Breast epithelium (tissue), 4 donors: ENCODE measurements at regions not wholly inside any gene's neighbourhood (a gene's known extent, or its start where the extent isn't known, plus 50 kb on each side); places are given as distances from the start of the nearest gene placed in this dataset.

ENCODE experiments used
- DNase-seq, 2 donors: peaks; one replicate each; pipeline ENCODE4 v3.0.0-alpha.2; 2019; ENCODE audit warnings: low spot score in 2 of 2
- H3K27ac ChIP-seq, 2 donors: fragments of 200-600 bp; sonication (generic) in 1 of 2; one replicate each; pipeline ENCODE4 v1.5.1; 2016 to 2019; ENCODE audit warnings: mild to moderate bottlenecking in 1 of 2
- H3K27me3 ChIP-seq, 2 donors: fragments of 200-600 bp; sonication (generic) in 1 of 2; one replicate each; pipeline versions ENCODE4 v1.5.1 to v1.6.0; 2017 to 2019; ENCODE audit warnings: control low read depth in 1 of 2, mild to moderate bottlenecking in 1 of 2
- H3K36me3 ChIP-seq: fragments of 200-600 bp; one replicate; pipeline ENCODE4 v1.5.1; 2019
- H3K4me1 ChIP-seq, 2 donors: fragments of 200-600 bp; sonication (generic); one replicate each; pipeline ENCODE4 v1.5.1; 2016 to 2019; ENCODE audit warnings: control low read depth in 1 of 2
- H3K4me3 ChIP-seq, 3 donors: fragments of 200-600 bp; sonication (generic); 1 replicate in 2 of 3; 2 replicates in 1 of 3; pipeline ENCODE4 v1.5.1; 2016 to 2019; ENCODE audit warnings: mild to moderate bottlenecking in 3 of 3, moderate library complexity in 2 of 3
- H3K9me3 ChIP-seq, 2 donors: fragments of 200-600 bp; sonication (generic) in 1 of 2; one replicate each; pipeline ENCODE4 v1.5.1; 2016 to 2019; ENCODE audit warnings: control low read depth in 1 of 2
- CTCF ChIP-seq, 3 donors: fragments of 450-650 bp; IDR thresholded peaks; one replicate each; pipeline ENCODE4 v1.5.1; 2016 to 2017; ENCODE audit warnings: antibody characterized with exemption in 3 of 3, mild to moderate bottlenecking in 3 of 3, moderate library complexity in 3 of 3
- POLR2A ChIP-seq: fragments of 450-650 bp; IDR thresholded peaks from one replicate; pipeline ENCODE4 v1.6.1; 2016; ENCODE audit warnings: antibody characterized with exemption, mild to moderate bottlenecking, moderate library complexity
- POLR2AphosphoS5 ChIP-seq, 3 donors: sonication (generic); formaldehyde crosslinking; IDR thresholded peaks; one replicate each; pipeline ENCODE4 v1.6.1; 2017; ENCODE audit warnings: antibody characterized with exemption in 3 of 3
- intact Hi-C: fragments of 100-400 bp; cut with DNase I; formaldehyde crosslinking; loops from one replicate; pipeline ENCODE4 v1.15.1; 2023; ENCODE audit warnings: low total_unique reads

GRCh38 chr19:30883071-30883470 lies 466.2 kb downstream of the TSHZ3 start:
- no peaks in the 10 kb centered on the region for H3K9me3 ChIP-seq
- no peak overlapping the region for H3K4me3 ChIP-seq
- no peaks in the 10 kb centered on the region for H3K36me3 ChIP-seq
- H3K4me1 ChIP-seq = no peaks in the 10 kb centered on the region
- DNase-seq = no peak
- TF ChIP-seq CTCF (IDR thresholded peaks at IDR 0.05) = no peak
- no peak for TF ChIP-seq POLR2AphosphoS5 (IDR thresholded peaks at IDR 0.05)
- TF ChIP-seq POLR2A = no peak
- H3K27ac ChIP-seq = no peak overlapping the region
- intact Hi-C loops = no loop called here
- no peaks in the 10 kb centered on the region for H3K27me3 ChIP-seq

- Histone ChIP-seq H3K9me3 (no peaks in the 10 kb centered on the region), H3K27me3 (no peaks in the 10 kb centered on the region), H3K27ac (no peak overlapping the region), H3K4me1 (no peaks in the 10 kb centered on the region), H3K36me3 (no peaks in the 10 kb centered on the region), H3K4me3 (no peak overlapping the region)
- intact Hi-C loops = no loop called here
- TF ChIP-seq POLR2A (no peak), CTCF (IDR thresholded peaks at IDR 0.05) (no peak)
- no peak for DNase-seq
These were observed 466.7 kb downstream of the TSHZ3 start for GRCh38 chr19:30882411-30883005.

- Histone ChIP-seq H3K4me1 (no peaks in the 10 kb centered on the region), H3K36me3 (no peaks in the 10 kb centered on the region), H3K9me3 (no peaks in the 10 kb centered on the region), H3K4me3 (no peak overlapping the region), H3K27ac (no peak overlapping the region), H3K27me3 (no peaks in the 10 kb centered on the region)
- intact Hi-C loops = no loop called here
- DNase-seq = no peak
- TF ChIP-seq POLR2AphosphoS5 (IDR thresholded peaks at IDR 0.05) (no peak), POLR2A (no peak), CTCF (IDR thresholded peaks at IDR 0.05) (no peak)
These were observed 467.3 kb downstream of the TSHZ3 start for GRCh38 chr19:30881930-30882329.

GRCh38 chr19:30881281-30881680 lies 468.0 kb downstream of the TSHZ3 start:
- H3K36me3 ChIP-seq = no peaks in the 10 kb centered on the region
- intact Hi-C loops = no loop called here
- H3K4me3 ChIP-seq = no peak overlapping the region
- no peaks in the 10 kb centered on the region for H3K9me3 ChIP-seq
- DNase-seq = no peak
- H3K27me3 ChIP-seq = no peaks in the 10 kb centered on the region
- no peaks in the 10 kb centered on the region for H3K4me1 ChIP-seq
- H3K27ac ChIP-seq = no peak overlapping the region
- no peak for TF ChIP-seq CTCF (IDR thresholded peaks at IDR 0.05)
- TF ChIP-seq POLR2AphosphoS5 (IDR thresholded peaks at IDR 0.05) = no peak
- TF ChIP-seq POLR2A = no peak

- Histone ChIP-seq H3K36me3 (no peaks in the 10 kb centered on the region), H3K4me3 (no peak overlapping the region), H3K27me3 (no peaks in the 10 kb centered on the region), H3K4me1 (no peaks in the 10 kb centered on the region), H3K9me3 (no peaks in the 10 kb centered on the region), H3K27ac (no peak overlapping the region)
- intact Hi-C loops = no loop called here
- TF ChIP-seq POLR2A = no peak
- TF ChIP-seq POLR2AphosphoS5 (IDR thresholded peaks at IDR 0.05) = no peak
- no peak for TF ChIP-seq CTCF (IDR thresholded peaks at IDR 0.05)
- DNase-seq = no peak
These were observed 468.7 kb downstream of the TSHZ3 start for GRCh38 chr19:30880551-30880950.
